ENCODE measurements at regions not wholly inside any gene's neighbourhood (a gene's known extent, or its start where the extent isn't known, plus 50 kb on each side); places are given as distances from the start of the nearest gene placed in this dataset.

GRCh38 chr6:20312606-20313005 is 89.1 kb upstream of the E2F3 start:
- Mint-ChIP-seq H3K27me3 (ENCODE audit: low read depth) (no peaks in the 10 kb centered on the region), H3K27ac (ENCODE audit: unreplicated experiment) (no peak overlapping the region), H3K4me1 (ENCODE audit: low read depth) (peaks cover 7% of the 10 kb centered on the region), H3K4me3 (ENCODE audit: unreplicated experiment) (no peak overlapping the region), H3K9me3 (ENCODE audit: low read depth) (peaks cover 10% of the 10 kb centered on the region), H3K36me3 (ENCODE audit: low read depth) (no peaks in the 10 kb centered on the region)
- no peak for TF ChIP-seq CTCF (IDR thresholded peaks at IDR 0.05)
- no peak for DNase-seq (ENCODE audit: low spot score)

DNA sequence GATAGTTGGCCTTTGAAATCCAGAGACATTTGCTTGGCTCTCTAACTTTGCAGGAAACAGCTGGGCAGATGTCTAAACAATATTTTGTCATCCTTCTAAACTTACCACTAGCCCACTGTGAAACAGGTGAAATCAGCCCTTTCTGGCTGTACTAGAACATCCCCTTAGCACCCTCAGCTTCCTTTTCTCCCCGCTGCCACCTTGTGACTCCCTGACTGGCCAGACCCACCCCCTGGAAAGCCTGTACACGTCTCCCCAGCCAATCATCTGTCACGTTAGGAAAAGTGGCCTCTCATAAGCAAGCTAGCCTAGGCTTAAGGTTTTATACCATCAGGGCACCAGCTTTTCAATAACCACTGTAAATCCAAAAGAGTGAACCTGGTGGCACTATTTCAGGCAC is 88.6 kb upstream of the E2F3 start:
- no peaks in the 10 kb centered on the region for H3K36me3 Mint-ChIP-seq (ENCODE audit: low read depth)
- TF ChIP-seq CTCF (IDR thresholded peaks at IDR 0.05): no peak
- peaks cover 10% of the 10 kb centered on the region for H3K9me3 Mint-ChIP-seq (ENCODE audit: low read depth)
- peaks cover 7% of the 10 kb centered on the region for H3K4me1 Mint-ChIP-seq (ENCODE audit: low read depth)
- H3K27me3 Mint-ChIP-seq (ENCODE audit: low read depth): no peaks in the 10 kb centered on the region
- no peak overlapping the region for H3K4me3 Mint-ChIP-seq (ENCODE audit: unreplicated experiment)
- H3K27ac Mint-ChIP-seq (ENCODE audit: unreplicated experiment): no peak overlapping the region
- no peak for DNase-seq (ENCODE audit: low spot score)

GRCh38 chr6:20313960-20314530 is 87.6 kb upstream of the E2F3 start:
- no peak for TF ChIP-seq CTCF (IDR thresholded peaks at IDR 0.05)
- Mint-ChIP-seq H3K9me3 (ENCODE audit: low read depth) (peaks cover 10% of the 10 kb centered on the region), H3K27ac (ENCODE audit: unreplicated experiment) (no peak overlapping the region), H3K27me3 (ENCODE audit: low read depth) (no peaks in the 10 kb centered on the region), H3K4me1 (ENCODE audit: low read depth) (peaks cover 3% of the 10 kb centered on the region), H3K4me3 (ENCODE audit: unreplicated experiment) (no peak overlapping the region), H3K36me3 (ENCODE audit: low read depth) (no peaks in the 10 kb centered on the region)
- no peak for DNase-seq (ENCODE audit: low spot score)

DNA sequence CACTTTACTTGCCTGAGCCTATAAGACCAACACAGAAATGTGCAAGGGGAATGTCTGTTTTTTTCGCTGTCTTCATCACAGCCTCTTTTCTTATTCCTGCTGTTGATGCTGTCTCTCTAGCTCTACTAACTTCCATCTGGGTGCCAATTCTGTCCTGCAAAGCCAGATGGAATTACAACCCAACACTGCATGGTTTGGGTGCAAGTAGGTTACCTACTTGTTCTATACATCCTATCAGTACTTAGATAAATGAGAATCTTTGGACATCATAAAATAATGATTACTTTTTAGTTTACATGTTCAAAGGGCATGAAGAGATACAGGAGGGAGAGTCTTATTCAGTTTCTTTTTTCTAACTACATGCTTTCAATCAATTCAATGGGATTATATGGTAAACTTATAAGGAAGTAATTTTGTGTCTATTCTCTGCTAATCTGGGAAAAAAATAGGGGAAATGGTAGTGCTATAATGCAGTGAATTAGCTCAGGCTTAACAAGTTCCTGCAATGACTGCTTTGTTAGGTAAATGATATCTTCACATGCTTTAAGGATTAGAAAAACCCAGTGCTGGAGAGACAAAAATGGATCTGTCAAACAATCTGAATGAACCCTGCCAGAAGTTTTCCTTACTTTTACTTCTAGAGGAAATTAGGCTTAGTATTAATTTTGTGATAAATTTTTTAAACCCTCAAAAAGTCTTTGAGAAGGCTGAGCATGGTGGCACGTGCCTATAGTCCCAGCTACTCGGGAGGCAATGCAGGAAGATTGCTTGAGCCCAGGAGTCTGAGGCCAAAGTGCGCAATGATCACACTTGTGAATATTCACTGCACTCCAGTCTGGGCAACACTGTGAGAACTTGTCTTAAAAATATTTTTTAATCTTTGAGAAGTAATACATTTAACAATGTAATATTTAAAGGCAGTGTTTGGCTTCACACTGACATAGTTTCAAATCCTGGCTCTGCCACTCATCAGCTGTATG is 86.5 kb upstream of the E2F3 start:
- H3K4me3 Mint-ChIP-seq (ENCODE audit: unreplicated experiment): no peak overlapping the region
- H3K27ac Mint-ChIP-seq (ENCODE audit: unreplicated experiment): no peak overlapping the region
- TF ChIP-seq CTCF (IDR thresholded peaks at IDR 0.05): no peak
- no peaks in the 10 kb centered on the region for H3K36me3 Mint-ChIP-seq (ENCODE audit: low read depth)
- DNase-seq (ENCODE audit: low spot score): no peak
- no peaks in the 10 kb centered on the region for H3K27me3 Mint-ChIP-seq (ENCODE audit: low read depth)
- no peaks in the 10 kb centered on the region for H3K4me1 Mint-ChIP-seq (ENCODE audit: low read depth)
- peaks cover 12% of the 10 kb centered on the region for H3K9me3 Mint-ChIP-seq (ENCODE audit: low read depth)

DNA sequence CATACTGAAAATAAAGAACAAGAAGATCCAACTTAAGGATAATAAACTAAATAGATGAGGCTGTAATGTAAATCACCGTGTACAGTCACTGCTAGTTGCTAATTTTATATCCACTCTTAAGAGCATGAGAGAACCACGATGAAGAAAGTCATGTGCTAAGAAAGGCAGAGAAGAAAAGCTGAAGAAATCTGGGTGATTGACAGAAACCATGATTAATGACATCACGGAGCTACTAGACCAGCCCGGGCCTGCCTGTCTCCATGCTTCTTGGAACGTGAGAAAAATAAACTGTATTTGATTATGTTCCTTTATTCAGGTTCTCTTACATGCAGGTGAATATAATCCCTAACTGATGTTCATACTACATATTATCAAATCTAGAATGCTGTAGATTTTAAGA is 84.2 kb upstream of the E2F3 start:
- no peak overlapping the region for H3K27ac Mint-ChIP-seq (ENCODE audit: unreplicated experiment)
- TF ChIP-seq CTCF (IDR thresholded peaks at IDR 0.05): no peak

More for the DNA sequence above, 84.2 kb upstream of the E2F3 start:
- DNase-seq (ENCODE audit: low spot score): no peak
- no peaks in the 10 kb centered on the region for H3K36me3 Mint-ChIP-seq (ENCODE audit: low read depth)
- H3K4me3 Mint-ChIP-seq (ENCODE audit: unreplicated experiment): no peak overlapping the region
- H3K27me3 Mint-ChIP-seq (ENCODE audit: low read depth): no peaks in the 10 kb centered on the region
- no peaks in the 10 kb centered on the region for H3K4me1 Mint-ChIP-seq (ENCODE audit: low read depth)
- peaks cover 9% of the 10 kb centered on the region for H3K9me3 Mint-ChIP-seq (ENCODE audit: low read depth)

All from chondrocyte (in vitro differentiated cells).